Endothelial cell (in vitro differentiated cells): ENCODE measurements at regions not wholly inside any gene's neighbourhood (a gene's known extent, or its start where the extent isn't known, plus 50 kb on each side); places are given as distances from the start of the nearest gene placed in this dataset.

Experiments
- DNase-seq: peaks from one replicate; pipeline ENCODE4 v3.0.0; 2021; ENCODE audit warnings: low spot score
- H3K27ac Mint-ChIP-seq: one replicate; pipeline ENCODE4 v1.8.0; 2021; ENCODE audit warnings: mixed read lengths, inconsistent platforms; ENCODE audit not compliant: unreplicated experiment
- H3K27me3 Mint-ChIP-seq: one replicate; pipeline ENCODE4 v1.8.0; 2021; ENCODE audit warnings: mild to moderate bottlenecking, moderate library complexity, mixed read lengths, inconsistent platforms; ENCODE audit not compliant: unreplicated experiment
- H3K36me3 Mint-ChIP-seq: one replicate; pipeline ENCODE4 v1.8.0; 2021; ENCODE audit warnings: mild to moderate bottlenecking, low read depth, mixed read lengths, inconsistent platforms; ENCODE audit not compliant: unreplicated experiment
- H3K4me1 Mint-ChIP-seq: one replicate; pipeline ENCODE4 v1.8.0; 2021; ENCODE audit warnings: mild to moderate bottlenecking, mixed read lengths, inconsistent platforms; ENCODE audit not compliant: unreplicated experiment
- H3K4me3 Mint-ChIP-seq: one replicate; pipeline ENCODE4 v1.8.0; 2021; ENCODE audit warnings: mild to moderate bottlenecking, mixed read lengths, inconsistent platforms; ENCODE audit not compliant: unreplicated experiment
- H3K9me3 Mint-ChIP-seq: one replicate; pipeline ENCODE4 v1.8.0; 2021; ENCODE audit warnings: mixed read lengths, inconsistent platforms; ENCODE audit not compliant: unreplicated experiment
- CTCF ChIP-seq: fragments of 200-600 bp; sonication (generic); IDR thresholded peaks from one replicate; pipeline ENCODE4 v1.5.0; 2021; ENCODE audit warnings: antibody characterized with exemption; ENCODE audit not compliant: unreplicated experiment

- H3K27me3 Mint-ChIP-seq = no peaks in the 10 kb centered on the region
- H3K36me3 Mint-ChIP-seq = no peaks in the 10 kb centered on the region
- H3K4me1 Mint-ChIP-seq = no peaks in the 10 kb centered on the region
- no peak for DNase-seq
- TF ChIP-seq CTCF = no peak
- H3K27ac Mint-ChIP-seq = no peak overlapping the region
- no peak overlapping the region for H3K4me3 Mint-ChIP-seq
- H3K9me3 Mint-ChIP-seq = no peaks in the 10 kb centered on the region
Observed at GRCh38 chr3:103380391-103380790, 945.6 kb downstream of the ZPLD1 start.

GRCh38 chr3:103381296-103382079 is 946.7 kb downstream of the ZPLD1 start:
- no peak for TF ChIP-seq CTCF
- Mint-ChIP-seq H3K27ac (no peak overlapping the region), H3K36me3 (no peaks in the 10 kb centered on the region), H3K4me3 (no peak overlapping the region), H3K27me3 (no peaks in the 10 kb centered on the region), H3K9me3 (no peaks in the 10 kb centered on the region), H3K4me1 (no peaks in the 10 kb centered on the region)
- no peak for DNase-seq

- Mint-ChIP-seq H3K36me3 (no peaks in the 10 kb centered on the region), H3K4me1 (no peaks in the 10 kb centered on the region), H3K27me3 (no peaks in the 10 kb centered on the region), H3K4me3 (no peak overlapping the region), H3K9me3 (no peaks in the 10 kb centered on the region), H3K27ac (no peak overlapping the region)
- DNase-seq = no peak
- no peak for TF ChIP-seq CTCF
Observed at GRCh38 chr3:103385961-103386656, 951.3 kb downstream of the ZPLD1 start.

- no peaks in the 10 kb centered on the region for H3K4me1 Mint-ChIP-seq
- H3K36me3 Mint-ChIP-seq = no peaks in the 10 kb centered on the region
Observed at GRCh38 chr3:103388214-103388613, 953.4 kb downstream of the ZPLD1 start.

More at GRCh38 chr3:103388214-103388613, 953.4 kb downstream of the ZPLD1 start:
- no peak for DNase-seq
- TF ChIP-seq CTCF = no peak
- Mint-ChIP-seq H3K9me3 (no peaks in the 10 kb centered on the region), H3K27me3 (no peaks in the 10 kb centered on the region), H3K4me3 (no peak overlapping the region), H3K27ac (no peak overlapping the region)
